Endothelial cell of umbilical vein (primary cell): ENCODE measurements at regions not wholly inside any gene's neighbourhood (a gene's known extent, or its start where the extent isn't known, plus 50 kb on each side); places are given as distances from the start of the nearest gene placed in this dataset.

Experiments used
- BruUV-seq: library from RNA; stranded (reverse); fragments of 400-500 nt; replicated peaks from 2 replicates; lab custom pipeline; 2021; lab: Mats Ljungman, UMichigan
- CTCF ChIA-PET: fragments of 300-600, 350-600 bp; sonication (Branson Sonifier 250); formaldehyde crosslinking; loops from one replicate; lab custom pipeline; 2021; ENCODE audit warnings: antibody characterized with exemption, inconsistent platforms; lab: Charles Lee
- POLR2A ChIA-PET: fragments of 300-600, 350-600 bp; sonication (Branson Sonifier 250); formaldehyde crosslinking; loops from one replicate; lab custom pipeline; 2021; ENCODE audit warnings: antibody characterized with exemption, inconsistent platforms; lab: Charles Lee
- DNase-seq: peaks from one replicate; pipeline ENCODE4 v3.0.0-alpha.2; 2011; ENCODE audit warnings: low read depth, low spot score
- FAIRE-seq: peaks from 2 replicates; lab custom pipeline; 2011; peaks lifted over from hg19 to GRCh38; lab: Jason Lieb, UNC
- H2AFZ ChIP-seq: 2 replicates; pipeline ENCODE4 v1.6.0; 2012; ENCODE audit warnings: low read depth, low read length, control low read depth, inconsistent platforms
- H3K27ac ChIP-seq: 2 replicates; pipeline ENCODE4 v1.5.1; 2011; ENCODE audit warnings: low read depth, mild to moderate bottlenecking, control low read depth, low read length, moderate library complexity; ENCODE audit not compliant: insufficient read depth
- H3K27me3 ChIP-seq, 2 experiments: 2 replicates each; pipeline versions ENCODE4 v1.6.0 to v1.6.1; 2011; ENCODE audit warnings: low read length in 2 of 2, mixed read lengths in 1 of 2; ENCODE audit not compliant: control insufficient read depth in 2 of 2, insufficient read depth in 2 of 2
- H3K36me3 ChIP-seq, 2 experiments: 2 replicates in 1 of 2; 3 replicates in 1 of 2; pipeline ENCODE4 v1.5.1; 2011; ENCODE audit warnings: low read length in 2 of 2, mild to moderate bottlenecking in 1 of 2, moderate library complexity in 1 of 2; ENCODE audit not compliant: control insufficient read depth in 2 of 2, insufficient read depth in 2 of 2; ENCODE audit errors: extremely low read depth in 1 of 2
- H3K4me1 ChIP-seq: 3 replicates; pipeline ENCODE4 v1.5.1; 2011; ENCODE audit warnings: mild to moderate bottlenecking, low read length; ENCODE audit not compliant: control insufficient read depth, insufficient read depth; ENCODE audit errors: extremely low read depth
- H3K4me2 ChIP-seq: 2 replicates; pipeline ENCODE4 v1.6.1; 2011; ENCODE audit warnings: low read length, control low read depth, mixed read lengths; ENCODE audit not compliant: insufficient read depth
- H3K4me3 ChIP-seq, 3 experiments: fragments of 200-600 bp in 1 of 3; sonication (generic), shearing (Covaris generic) in 1 of 3; replicated peaks in 1 of 3; 2 replicates each; pipeline ENCODE4 v1.5.1; 2011 to 2016; ENCODE audit warnings: control low read depth in 3 of 3, low read length in 3 of 3, mild to moderate bottlenecking in 2 of 3, inconsistent platforms in 1 of 3, low read depth in 1 of 3, moderate library complexity in 1 of 3; ENCODE audit not compliant: insufficient read depth in 1 of 3
- H3K79me2 ChIP-seq: 2 replicates; pipeline ENCODE4 v1.6.0; 2012; ENCODE audit warnings: low read length, inconsistent platforms; ENCODE audit not compliant: control insufficient read depth, insufficient read depth
- H3K9ac ChIP-seq: replicated peaks from 2 replicates; pipeline ENCODE3; 2011; ENCODE audit warnings: low read length, control low read depth; ENCODE audit not compliant: insufficient read depth; ENCODE audit errors: extremely low read depth
- H3K9me1 ChIP-seq: replicated peaks from 3 replicates; pipeline ENCODE4 v1.6.0; 2011; ENCODE audit warnings: mild to moderate bottlenecking, low read length; ENCODE audit not compliant: control insufficient read depth, insufficient read depth; ENCODE audit errors: extremely low read depth
- H3K9me3 ChIP-seq: replicated peaks from 2 replicates; pipeline ENCODE4 v1.5.1; 2012; ENCODE audit warnings: low read length, inconsistent platforms; ENCODE audit not compliant: control insufficient read depth, insufficient read depth
- H4K20me1 ChIP-seq: replicated peaks from 2 replicates; pipeline ENCODE3; 2011; ENCODE audit warnings: mild to moderate bottlenecking, low read length; ENCODE audit not compliant: control insufficient read depth, insufficient read depth; ENCODE audit errors: extremely low read depth
- CTCF ChIP-seq, 2 donors: IDR thresholded peaks; 1 replicate in 1 of 2; 2 replicates in 1 of 2; pipeline ENCODE4 v1.5.1; 2011; ENCODE audit warnings: low read length in 2 of 2, mild to moderate bottlenecking in 2 of 2, moderate library complexity in 2 of 2, control low read depth in 1 of 2, inconsistent platforms in 1 of 2, low read depth in 1 of 2; ENCODE audit not compliant: insufficient read depth in 1 of 2; ENCODE audit errors: extremely low read depth in 1 of 2
- EZH2 ChIP-seq: IDR thresholded peaks from 2 replicates; pipeline ENCODE4 v1.6.1; 2012; ENCODE audit warnings: borderline replicate concordance, low read depth, mild to moderate bottlenecking, moderate library complexity, low read length, inconsistent platforms; ENCODE audit not compliant: severe bottlenecking
- FOS ChIP-seq: IDR thresholded peaks from 2 replicates; pipeline ENCODE4 v1.6.1; 2011; ENCODE audit warnings: mild to moderate bottlenecking, low read length, moderate library complexity, borderline replicate concordance; ENCODE audit not compliant: insufficient read depth
- GATA2 ChIP-seq: IDR thresholded peaks from 2 replicates; pipeline ENCODE4 v1.7.0; 2011; ENCODE audit warnings: low read depth, mild to moderate bottlenecking, moderate library complexity, mixed read lengths, low read length; ENCODE audit not compliant: insufficient read length, insufficient read depth
- JUN ChIP-seq: IDR thresholded peaks from 2 replicates; pipeline ENCODE4 v1.6.1; 2011; ENCODE audit warnings: borderline replicate concordance, low read depth; ENCODE audit not compliant: insufficient read length, insufficient read depth
- MAX ChIP-seq: IDR thresholded peaks from 2 replicates; pipeline ENCODE4 v1.6.1; 2011; ENCODE audit not compliant: insufficient read depth, insufficient read length
- MYC ChIP-seq: IDR thresholded peaks from one replicate; pipeline ENCODE4 v1.6.1; 2011; ENCODE audit warnings: mild to moderate bottlenecking, low read depth, low read length
- POLR2A ChIP-seq: IDR thresholded peaks from 2 replicates; pipeline ENCODE4 v1.6.1; 2012; ENCODE audit warnings: low read depth, mild to moderate bottlenecking, control low read depth, low read length
- POLR2AphosphoS5 ChIP-seq: IDR thresholded peaks from 2 replicates; pipeline ENCODE4 v1.6.1; 2012; ENCODE audit warnings: low read depth, mild to moderate bottlenecking, control low read depth, low read length, moderate library complexity; ENCODE audit not compliant: insufficient read depth
- dilution Hi-C: fragments of 300-500 bp; cut with MboI; formaldehyde crosslinking; loops from one replicate; pipeline ENCODE4 v1.15.0; 2019; ENCODE audit warnings: low sequenced_read_pairs; ENCODE audit not compliant: extremely low pct_ligation_motif_present
- intact Hi-C: fragments of 100-400 bp; cut with micrococcal nuclease; formaldehyde crosslinking; loops from one replicate; pipeline ENCODE4 v1.10.0; 2022

- Histone ChIP-seq H3K4me3 (no peak overlapping the region), H4K20me1 (no peaks in the 10 kb centered on the region), H3K9me3 (no peaks in the 10 kb centered on the region), H3K9ac (no peak overlapping the region), H3K27ac (no peak overlapping the region), H3K79me2 (no peaks in the 10 kb centered on the region), H3K36me3 (no peaks in the 10 kb centered on the region), H3K4me2 (no peak overlapping the region), H2AFZ (no peak overlapping the region), H3K4me1 (no peaks in the 10 kb centered on the region), H3K27me3 (no peaks in the 10 kb centered on the region), H3K9me1 (no peaks in the 10 kb centered on the region)
- DNase-seq: no peak
- no TSS peak for BruUV-seq
- ChIA-PET CTCF (no interaction called here), POLR2A (no interaction called here)
- no peak for FAIRE-seq
- TF ChIP-seq EZH2 (no peak), MYC (no peak), GATA2 (no peak), POLR2AphosphoS5 (no peak), CTCF (IDR thresholded peaks at IDR 0.05; ENCODE audit: extremely low read depth in 1 of 2, insufficient read depth in 1 of 2, low read depth in 1 of 2, low read length in 2 of 2) (no peak), POLR2A (no peak), MAX (no peak), FOS (no peak), JUN (no peak)
- dilution Hi-C loops: no loop called here
- intact Hi-C loops: no loop called here
These were observed 379.8 kb downstream of the MATN1 start for GRCh38 chr1:30343562-30343961.
